GM10266 (cell line): ENCODE measurements at regions not wholly inside any gene's neighbourhood (a gene's known extent, or its start where the extent isn't known, plus 50 kb on each side); places are given as distances from the start of the nearest gene placed in this dataset.

ENCODE experiments used
- DNase-seq: peaks from one replicate; pipeline ENCODE4 v3.0.0; 2012; ENCODE audit errors: extremely low spot score
- TF ChIP-seq, protein P1 (sequence below): IDR thresholded peaks from 2 replicates; pipeline ENCODE4 v1.5.1; 2012; ENCODE audit warnings: mild to moderate bottlenecking, low read depth; ENCODE audit not compliant: control insufficient read depth, insufficient read depth; ENCODE audit errors: missing control alignments

DNA sequence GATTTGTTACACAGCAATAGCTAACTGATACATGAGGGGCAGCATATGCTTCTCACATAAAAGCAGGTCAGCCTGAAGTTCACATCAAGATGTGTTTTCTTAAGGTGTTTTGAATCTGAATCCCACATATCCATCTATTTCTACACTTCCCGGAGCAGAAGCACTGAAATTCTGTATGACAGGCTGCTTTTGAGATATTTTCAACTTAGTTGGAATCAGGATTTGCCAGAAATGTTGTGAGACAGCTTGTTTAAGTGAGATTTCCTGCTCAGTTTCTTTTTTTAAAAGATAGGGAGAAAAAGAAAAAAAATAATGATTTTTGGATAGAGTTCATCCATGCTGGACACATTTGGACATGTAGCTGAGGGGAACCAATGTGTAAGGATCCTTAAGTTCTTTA is 501.5 kb upstream of the CELF4 start:
- TF ChIP-seq, protein P1, sequence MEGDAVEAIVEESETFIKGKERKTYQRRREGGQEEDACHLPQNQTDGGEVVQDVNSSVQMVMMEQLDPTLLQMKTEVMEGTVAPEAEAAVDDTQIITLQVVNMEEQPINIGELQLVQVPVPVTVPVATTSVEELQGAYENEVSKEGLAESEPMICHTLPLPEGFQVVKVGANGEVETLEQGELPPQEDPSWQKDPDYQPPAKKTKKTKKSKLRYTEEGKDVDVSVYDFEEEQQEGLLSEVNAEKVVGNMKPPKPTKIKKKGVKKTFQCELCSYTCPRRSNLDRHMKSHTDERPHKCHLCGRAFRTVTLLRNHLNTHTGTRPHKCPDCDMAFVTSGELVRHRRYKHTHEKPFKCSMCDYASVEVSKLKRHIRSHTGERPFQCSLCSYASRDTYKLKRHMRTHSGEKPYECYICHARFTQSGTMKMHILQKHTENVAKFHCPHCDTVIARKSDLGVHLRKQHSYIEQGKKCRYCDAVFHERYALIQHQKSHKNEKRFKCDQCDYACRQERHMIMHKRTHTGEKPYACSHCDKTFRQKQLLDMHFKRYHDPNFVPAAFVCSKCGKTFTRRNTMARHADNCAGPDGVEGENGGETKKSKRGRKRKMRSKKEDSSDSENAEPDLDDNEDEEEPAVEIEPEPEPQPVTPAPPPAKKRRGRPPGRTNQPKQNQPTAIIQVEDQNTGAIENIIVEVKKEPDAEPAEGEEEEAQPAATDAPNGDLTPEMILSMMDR: no peak
- DNase-seq: no peak

DNA sequence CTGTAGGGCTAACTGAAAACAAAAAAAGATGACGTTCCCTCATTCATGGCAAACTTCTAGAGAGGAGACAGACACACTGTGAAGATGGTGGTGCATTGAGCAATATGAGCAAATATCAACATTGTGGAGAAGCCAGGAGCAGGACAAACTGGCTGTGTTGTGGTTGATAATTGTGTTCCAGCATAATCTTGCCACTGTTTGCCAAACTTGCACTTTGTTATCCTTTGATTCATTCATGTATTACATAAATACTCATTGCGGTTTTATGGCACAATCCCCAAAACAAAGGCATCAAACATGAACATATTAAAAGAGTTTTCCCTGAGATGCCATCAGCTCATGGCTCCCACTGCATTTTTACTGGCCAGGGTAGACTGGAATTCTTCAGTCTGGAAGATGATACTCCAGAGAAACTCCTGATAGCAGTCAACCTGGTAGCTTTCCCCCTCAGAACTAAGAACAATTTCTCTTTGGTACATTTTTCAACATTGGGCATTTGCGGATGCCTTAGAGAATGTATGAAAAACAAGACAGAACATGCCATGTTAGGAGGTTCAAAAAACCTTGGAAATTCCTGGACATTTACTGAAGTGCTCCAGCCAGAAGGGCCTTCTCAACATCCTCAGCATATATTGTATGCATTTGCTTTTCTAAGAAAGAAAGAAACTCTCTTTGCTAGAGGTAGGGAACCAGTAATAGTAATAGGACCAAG is 487.4 kb upstream of the CELF4 start:
- TF ChIP-seq, protein P1: no peak

DNA sequence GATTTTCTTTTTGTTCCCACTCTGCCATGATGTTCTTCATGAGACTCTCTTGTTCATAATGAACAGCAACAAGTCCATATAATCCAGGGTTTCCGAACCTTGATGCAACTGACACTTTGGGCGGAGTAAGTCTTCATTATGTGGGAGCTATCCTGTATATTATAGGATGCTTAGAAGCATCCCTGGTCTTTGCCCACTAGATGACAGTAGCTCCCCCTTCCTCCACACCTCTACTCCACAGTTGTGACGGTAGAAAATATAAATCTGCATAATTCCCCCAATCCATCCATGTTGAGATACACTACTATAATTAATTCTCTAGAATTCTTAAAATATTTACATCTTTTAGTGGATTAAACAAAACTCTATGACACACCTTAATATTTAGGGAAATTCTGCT is 482.2 kb upstream of the CELF4 start:
- no peak for DNase-seq
- TF ChIP-seq, protein P1: no peak

More for the DNA sequence above, 487.4 kb upstream of the CELF4 start:
- DNase-seq: no peak

DNA sequence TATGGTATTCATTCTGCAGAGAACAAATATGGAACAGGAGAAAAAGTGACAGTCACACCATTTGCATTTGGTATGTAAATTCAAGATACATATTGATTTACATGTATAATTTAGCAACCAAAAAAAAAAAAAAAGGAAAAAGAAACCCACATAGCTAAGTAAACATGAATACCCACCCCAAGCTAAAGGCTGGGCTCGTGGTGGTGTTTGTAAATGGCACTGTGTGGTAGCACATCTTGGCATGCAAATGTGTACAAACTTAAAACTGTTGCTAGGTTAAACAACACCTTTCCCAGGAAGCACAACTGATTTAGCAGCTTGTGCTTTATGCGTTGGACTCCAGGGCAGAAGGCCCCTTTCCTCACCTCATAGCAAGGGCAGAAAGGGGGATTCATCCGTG is 481.1 kb upstream of the CELF4 start:
- DNase-seq: no peak
- TF ChIP-seq, protein P1: no peak

DNA sequence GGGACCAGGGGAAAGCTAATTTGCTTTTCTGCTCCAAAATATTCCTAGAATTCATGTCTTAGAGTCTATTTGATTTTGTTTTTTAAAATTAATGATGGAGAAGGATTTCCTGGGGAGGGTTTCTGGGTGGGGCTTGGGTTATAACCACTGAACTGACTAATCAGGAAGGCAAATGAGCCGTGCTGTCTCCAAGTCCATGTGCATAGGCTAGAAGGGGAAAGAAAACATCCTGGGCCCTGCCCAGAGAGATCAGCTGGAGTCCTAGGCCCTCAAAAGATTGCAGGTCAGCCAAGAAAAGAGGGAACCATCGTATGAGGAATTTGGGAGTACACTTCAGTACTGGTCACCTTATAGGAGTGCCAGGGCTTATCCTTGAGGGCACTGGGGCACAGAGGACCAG is 480.2 kb upstream of the CELF4 start:
- no peak for DNase-seq
- TF ChIP-seq, protein P1: no peak

DNA sequence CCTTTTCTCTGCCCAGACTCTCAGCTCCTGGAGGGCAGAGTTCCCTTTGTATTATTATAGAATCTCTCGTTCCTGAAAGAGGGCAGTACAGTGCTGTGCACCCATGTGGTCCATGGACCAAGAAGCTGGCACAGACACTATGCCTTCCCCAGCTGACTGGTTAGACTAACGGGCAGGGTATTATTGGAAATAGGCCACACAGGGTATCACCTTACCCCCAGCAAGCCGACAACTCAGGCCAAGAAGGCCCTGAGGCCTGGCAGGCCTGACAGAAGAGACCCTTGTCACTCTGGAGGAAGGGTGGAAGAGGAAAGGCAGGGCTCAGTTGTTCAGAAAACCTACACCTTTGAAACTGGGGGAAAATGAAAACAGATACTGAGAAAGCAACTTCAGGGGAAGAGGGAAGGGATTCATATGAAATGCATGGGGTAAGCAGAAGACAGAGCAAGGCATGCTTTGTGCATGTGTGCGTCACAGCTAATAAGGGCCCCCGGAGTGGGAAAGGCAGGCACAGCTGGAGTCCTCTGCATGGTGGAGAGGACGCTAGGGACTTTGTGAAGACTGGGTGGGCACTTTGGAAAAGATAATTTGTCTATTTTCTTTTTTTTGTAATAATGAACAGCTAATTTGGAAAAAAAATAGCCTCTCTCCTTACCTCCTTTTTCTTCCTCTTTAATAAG is 476.8 kb upstream of the CELF4 start:
- TF ChIP-seq, protein P1: no peak
- DNase-seq: no peak

DNA sequence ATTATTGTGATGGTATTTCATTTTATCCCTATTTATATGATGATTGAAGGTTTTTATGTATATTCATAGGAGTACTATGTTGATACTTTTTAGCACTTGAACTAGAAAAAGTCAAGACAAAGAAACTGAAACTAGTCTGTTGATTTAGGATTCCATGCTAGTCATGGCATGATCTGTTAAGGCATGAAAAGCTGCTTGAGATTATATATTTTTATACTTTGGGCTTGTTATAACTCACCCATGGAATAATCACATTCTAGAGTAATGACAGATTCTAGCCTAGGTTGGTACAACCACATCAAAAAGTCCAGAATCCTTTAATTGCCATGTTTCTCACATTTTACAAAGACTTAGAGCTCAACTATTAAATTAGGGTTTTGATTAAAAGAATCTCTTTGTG is 472.6 kb upstream of the CELF4 start:
- TF ChIP-seq, protein P1: no peak
- no peak for DNase-seq
